ENCODE measurements at regions not wholly inside any gene's neighbourhood (a gene's known extent, or its start where the extent isn't known, plus 50 kb on each side); places are given as distances from the start of the nearest gene placed in this dataset.
"Not testable (repeated sequence)": the region's sequence is repeated elsewhere in the genome, so short reads cannot be mapped to it uniquely, and the experiment has no call there.

- TF ChIP-seq SPI1 (IDR thresholded peaks at IDR 0.05; ENCODE audit: borderline replicate concordance, low read depth): no peak
- TF ChIP-seq REST (IDR thresholded peaks at IDR 0.05; ENCODE audit: insufficient replicate concordance, low read depth): no peak
- no peak for TF ChIP-seq GABPA (IDR thresholded peaks at IDR 0.05; ENCODE audit: low read depth)
- TF ChIP-seq POLR2AphosphoS5 (IDR thresholded peaks at IDR 0.05; ENCODE audit: low read depth): no peak
- TF ChIP-seq CTCF (IDR thresholded peaks at IDR 0.05; ENCODE audit: insufficient read depth, low read length): no peak
- Histone ChIP-seq H3K4me3 (replicated peaks; ENCODE audit: insufficient read depth, low read length) (no peak overlapping the region), H3K27me3 (ENCODE audit: insufficient read depth, poor library complexity, severe bottlenecking) (no peaks in the 10 kb centered on the region), H3K27ac (replicated peaks) (no peak overlapping the region)
- no peak for DNase-seq (ENCODE audit: low read depth in 1 of 2, low spot score in 1 of 2)
Measured at GRCh38 chr5:89330140-89330539, 447.2 kb upstream of the MEF2C start.

- Histone ChIP-seq H3K27me3 (ENCODE audit: insufficient read depth, poor library complexity, severe bottlenecking) (no peaks in the 10 kb centered on the region), H3K4me3 (replicated peaks; ENCODE audit: insufficient read depth, low read length) (no peak overlapping the region)
- no peak for TF ChIP-seq POLR2AphosphoS5 (IDR thresholded peaks at IDR 0.05; ENCODE audit: low read depth)
- TF ChIP-seq CTCF (IDR thresholded peaks at IDR 0.05; ENCODE audit: insufficient read depth, low read length): no peak
- no peak for TF ChIP-seq GABPA (IDR thresholded peaks at IDR 0.05; ENCODE audit: low read depth)
- TF ChIP-seq REST (IDR thresholded peaks at IDR 0.05; ENCODE audit: insufficient replicate concordance, low read depth): no peak
- no peak for TF ChIP-seq SPI1 (IDR thresholded peaks at IDR 0.05; ENCODE audit: borderline replicate concordance, low read depth)
Measured at GRCh38 chr5:89327608-89328007, 444.6 kb upstream of the MEF2C start.

GRCh38 chr5:89324990-89325389 is 442.0 kb upstream of the MEF2C start:
- H3K27me3 ChIP-seq (ENCODE audit: insufficient read depth, poor library complexity, severe bottlenecking): no peaks in the 10 kb centered on the region
- TF ChIP-seq SPI1 (IDR thresholded peaks at IDR 0.05; ENCODE audit: borderline replicate concordance, low read depth): peak; percentile 43; the same call in 1 of the 2 replicates
- no peak for TF ChIP-seq GABPA (IDR thresholded peaks at IDR 0.05; ENCODE audit: low read depth)
- DNase-seq (ENCODE audit: low read depth in 1 of 2, low spot score in 1 of 2): no peak
- H3K27ac ChIP-seq (replicated peaks): no peak overlapping the region
- H3K4me3 ChIP-seq (replicated peaks; ENCODE audit: insufficient read depth, low read length): no peak overlapping the region

More at GRCh38 chr5:89327608-89328007, 444.6 kb upstream of the MEF2C start:
- H3K27ac ChIP-seq (replicated peaks): no peak overlapping the region
- DNase-seq (ENCODE audit: low read depth in 1 of 2, low spot score in 1 of 2): no peak

GRCh38 chr5:89320421-89321277 is 437.7 kb upstream of the MEF2C start:
- Histone ChIP-seq H3K27ac (replicated peaks) (no peak overlapping the region), H3K4me3 (replicated peaks; ENCODE audit: insufficient read depth, low read length) (no peak overlapping the region), H3K27me3 (ENCODE audit: insufficient read depth, poor library complexity, severe bottlenecking) (no peaks in the 10 kb centered on the region)
- TF ChIP-seq CTCF (IDR thresholded peaks at IDR 0.05; ENCODE audit: insufficient read depth, low read length) (no peak), POLR2AphosphoS5 (IDR thresholded peaks at IDR 0.05; ENCODE audit: low read depth) (no peak), SPI1 (IDR thresholded peaks at IDR 0.05; ENCODE audit: borderline replicate concordance, low read depth) (no peak), GABPA (IDR thresholded peaks at IDR 0.05; ENCODE audit: low read depth) (no peak), REST (IDR thresholded peaks at IDR 0.05; ENCODE audit: insufficient replicate concordance, low read depth) (no peak)
- DNase-seq (ENCODE audit: low read depth in 1 of 2, low spot score in 1 of 2): no peak

GRCh38 chr5:89317838-89318237 is 434.9 kb upstream of the MEF2C start:
- not testable (repeated sequence) for DNase-seq (ENCODE audit: low read depth in 1 of 2, low spot score in 1 of 2); H3K4me3 ChIP-seq (replicated peaks; ENCODE audit: insufficient read depth, low read length); H3K27ac ChIP-seq (replicated peaks); H3K27me3 ChIP-seq (ENCODE audit: insufficient read depth, poor library complexity, severe bottlenecking)
